ENCODE measurements at regions not wholly inside any gene's neighbourhood (a gene's known extent, or its start where the extent isn't known, plus 50 kb on each side); places are given as distances from the start of the nearest gene placed in this dataset.

- TF ChIP-seq POLR2A (IDR thresholded peaks at IDR 0.05) = no peak
- TF ChIP-seq CTCF (IDR thresholded peaks at IDR 0.05) = no peak
Observed at GRCh38 chr15:59801649-59802048, 112.5 kb upstream of the BNIP2 start.
